ENCODE measurements at regions not wholly inside any gene's neighbourhood (a gene's known extent, or its start where the extent isn't known, plus 50 kb on each side); places are given as distances from the start of the nearest gene placed in this dataset.

- DNase-seq (ENCODE audit: low read depth in 2 of 2): no peak
Observed at GRCh38 chr14:101325319-101325718, 236.0 kb upstream of the DIO3 start.

- no peak for DNase-seq (ENCODE audit: low read depth in 2 of 2)
Observed at GRCh38 chr14:101328412-101329028, 232.8 kb upstream of the DIO3 start.

- no peak for DNase-seq (ENCODE audit: low read depth in 2 of 2)
Observed at GRCh38 chr14:101330416-101331140, 230.7 kb upstream of the DIO3 start.

- no peak for DNase-seq (ENCODE audit: low read depth in 2 of 2)
Observed at GRCh38 chr14:101331141-101331525, 230.2 kb upstream of the DIO3 start.

- DNase-seq (ENCODE audit: low read depth in 2 of 2): no peak
Observed at GRCh38 chr14:101331661-101332169, 229.6 kb upstream of the DIO3 start.

- DNase-seq (ENCODE audit: low read depth in 2 of 2): no peak
Observed at GRCh38 chr14:101332281-101332680, 229.0 kb upstream of the DIO3 start.

GRCh38 chr14:101333335-101334280 lies 227.7 kb upstream of the DIO3 start:
- no peak for DNase-seq (ENCODE audit: low read depth in 2 of 2)

- DNase-seq (ENCODE audit: low read depth in 2 of 2): no peak
Observed at GRCh38 chr14:101334656-101335055, 226.6 kb upstream of the DIO3 start.

GRCh38 chr14:101335061-101335661 lies 226.1 kb upstream of the DIO3 start:
- no peak for DNase-seq (ENCODE audit: low read depth in 2 of 2)

GRCh38 chr14:101336183-101336582 lies 225.1 kb upstream of the DIO3 start:
- no peak for DNase-seq (ENCODE audit: low read depth in 2 of 2)

GRCh38 chr14:101337053-101337452 lies 224.2 kb upstream of the DIO3 start:
- no peak for DNase-seq (ENCODE audit: low read depth in 2 of 2)

- DNase-seq (ENCODE audit: low read depth in 2 of 2): no peak
Observed at GRCh38 chr14:101340556-101340955, 220.7 kb upstream of the DIO3 start.

- DNase-seq (ENCODE audit: low read depth in 2 of 2): no peak
Observed at GRCh38 chr14:101347893-101348777, 213.2 kb upstream of the DIO3 start.

- no peak for DNase-seq (ENCODE audit: low read depth in 2 of 2)
Observed at GRCh38 chr14:101349108-101349507, 212.2 kb upstream of the DIO3 start.

GRCh38 chr14:101350021-101350420 lies 211.3 kb upstream of the DIO3 start:
- no peak for DNase-seq (ENCODE audit: low read depth in 2 of 2)

GRCh38 chr14:101350691-101351090 lies 210.6 kb upstream of the DIO3 start:
- no peak for DNase-seq (ENCODE audit: low read depth in 2 of 2)

- no peak for DNase-seq (ENCODE audit: low read depth in 2 of 2)
Observed at GRCh38 chr14:101351146-101351545, 210.1 kb upstream of the DIO3 start.

GRCh38 chr14:101351769-101352168 lies 209.5 kb upstream of the DIO3 start:
- DNase-seq (ENCODE audit: low read depth in 2 of 2): no peak

- DNase-seq (ENCODE audit: low read depth in 2 of 2): no peak
Observed at GRCh38 chr14:101352567-101352966, 208.7 kb upstream of the DIO3 start.

- DNase-seq (ENCODE audit: low read depth in 2 of 2): no peak
Observed at GRCh38 chr14:101353422-101353821, 207.9 kb upstream of the DIO3 start.

- DNase-seq (ENCODE audit: low read depth in 2 of 2): no peak
Observed at GRCh38 chr14:101354726-101355125, 206.6 kb upstream of the DIO3 start.

All from stimulated activated CD8-positive, alpha-beta memory T cell treated with anti-CD3 and anti-CD28 coated beads, Interleukin-2, amount 100 ng/mL, for 1 hour (primary cell).